ENCODE measurements at regions not wholly inside any gene's neighbourhood (a gene's known extent, or its start where the extent isn't known, plus 50 kb on each side); places are given as distances from the start of the nearest gene placed in this dataset.
"Not testable (repeated sequence)": the region's sequence is repeated elsewhere in the genome, so short reads cannot be mapped to it uniquely, and the experiment has no call there.

- no peak for DNase-seq
Observed at GRCh38 chr13:30058429-30058828, 208.0 kb upstream of the UBL3 start.

GRCh38 chr13:30054546-30054945, 204.1 kb upstream of the UBL3 start:
- DNase-seq = not testable (repeated sequence)

GRCh38 chr13:30053939-30054338, 203.5 kb upstream of the UBL3 start:
- no peak for DNase-seq

- DNase-seq = no peak
Observed at GRCh38 chr13:30052120-30052519, 201.7 kb upstream of the UBL3 start.

GRCh38 chr13:30051531-30052060, 201.2 kb upstream of the UBL3 start:
- DNase-seq = no peak

- DNase-seq = peak in 1 of 2 experiments; percentile 6
Observed at GRCh38 chr13:30049692-30050091, 199.3 kb upstream of the UBL3 start.

GRCh38 chr13:30047154-30047874, 196.9 kb upstream of the UBL3 start:
- peak; percentile 1 to 9 for DNase-seq

- no peak for DNase-seq
Observed at GRCh38 chr13:30045916-30046704, 195.7 kb upstream of the UBL3 start.

GRCh38 chr13:30044932-30045331, 194.5 kb upstream of the UBL3 start:
- no peak for DNase-seq

GRCh38 chr13:30043631-30043925, 193.2 kb upstream of the UBL3 start:
- DNase-seq = no peak

- DNase-seq = no peak
Observed at GRCh38 chr13:30042891-30043630, 192.6 kb upstream of the UBL3 start.

GRCh38 chr13:30042272-30042671, 191.9 kb upstream of the UBL3 start:
- no peak for DNase-seq

- DNase-seq = no peak
Observed at GRCh38 chr13:30039511-30039911, 189.1 kb upstream of the UBL3 start.

- DNase-seq = no peak
Observed at GRCh38 chr13:30038884-30039283, 188.5 kb upstream of the UBL3 start.

- no peak for DNase-seq
Observed at GRCh38 chr13:30037766-30038165, 187.3 kb upstream of the UBL3 start.

GRCh38 chr13:30037306-30037705, 186.9 kb upstream of the UBL3 start:
- DNase-seq = no peak

GRCh38 chr13:30034458-30034795, 184.0 kb upstream of the UBL3 start:
- no peak for DNase-seq

- DNase-seq = no peak
Observed at GRCh38 chr13:30033681-30034457, 183.5 kb upstream of the UBL3 start.

GRCh38 chr13:30032263-30032662, 181.8 kb upstream of the UBL3 start:
- DNase-seq = no peak

- no peak for DNase-seq
Observed at GRCh38 chr13:30031488-30031887, 181.1 kb upstream of the UBL3 start.

- DNase-seq = no peak
Observed at GRCh38 chr13:30030141-30030750, 179.8 kb upstream of the UBL3 start.

All from activated CD4-positive, alpha-beta T cell treated with anti-CD3 and anti-CD28 coated beads, Interleukin-2, amount 50 U/mL, for 48 hours (primary cell).